T-cell (primary cell): ENCODE measurements at regions not wholly inside any gene's neighbourhood (a gene's known extent, or its start where the extent isn't known, plus 50 kb on each side); places are given as distances from the start of the nearest gene placed in this dataset.

Experiments used
- ATAC-seq, 4 experiments: fragments of 200-7000 bp in 3 of 4; fragments of 150-1000 bp in 1 of 4; cut with Tn5 transposase; replicated peaks in 1 of 4; 1 replicate in 3 of 4; 2 replicates in 1 of 4; pipeline ENCODE4 v1.10.0; 2021; ENCODE audit warnings: moderate library complexity in 3 of 4, mild to moderate bottlenecking in 2 of 4, moderate number of reproducible peaks in 1 of 4
- CTCF ChIA-PET, 2 donors: fragments of 300-600 bp; sonication (Branson Sonifier 250); formaldehyde crosslinking; loops; one replicate each; lab custom pipeline; 2022; ENCODE audit warnings: antibody characterized with exemption in 2 of 2; lab: Charles Lee
- POLR2A ChIA-PET, 2 donors: fragments of 300-600 bp; sonication (Branson Sonifier 250); formaldehyde crosslinking; loops; one replicate each; lab custom pipeline; 2022; ENCODE audit warnings: antibody characterized with exemption in 2 of 2; lab: Charles Lee
- DNase-seq, 35 experiments: peaks; one replicate each; pipeline versions ENCODE4 v3.0.0 to v3.0.0-alpha.2; 2013 to 2023
- H3K27ac ChIP-seq: one replicate; pipeline ENCODE4 v1.5.1; 2013; ENCODE audit warnings: low read length
- H3K27me3 ChIP-seq, 2 experiments: replicated peaks in 1 of 2; 1 replicate in 1 of 2; 2 replicates in 1 of 2; pipeline versions ENCODE4 v1.6.1 to v1.7.0; 2013; ENCODE audit warnings: low read length in 1 of 2, mixed read lengths in 1 of 2; ENCODE audit not compliant: control insufficient read depth in 2 of 2, insufficient read depth in 2 of 2; ENCODE audit errors: extremely low read depth in 1 of 2
- H3K36me3 ChIP-seq, 2 donors: 1 replicate in 1 of 2; 2 replicates in 1 of 2; pipeline versions ENCODE4 v1.6.1 to v1.7.0; 2013; ENCODE audit warnings: low read length in 1 of 2; ENCODE audit not compliant: control insufficient read depth in 2 of 2, insufficient read depth in 1 of 2; ENCODE audit errors: extremely low read depth in 1 of 2
- H3K4me1 ChIP-seq, 2 experiments: 1 replicate in 1 of 2; 2 replicates in 1 of 2; pipeline versions ENCODE4 v1.6.1 to v1.7.0; 2013; ENCODE audit warnings: low read length in 2 of 2, mixed read lengths in 1 of 2; ENCODE audit not compliant: insufficient read depth in 2 of 2, control insufficient read depth in 1 of 2; ENCODE audit errors: extremely low read depth in 1 of 2
- H3K4me3 ChIP-seq, 2 donors: 1 replicate in 1 of 2; 2 replicates in 1 of 2; pipeline versions ENCODE4 v1.5.1 to v1.7.0; 2013; ENCODE audit warnings: mild to moderate bottlenecking in 2 of 2, low read length in 1 of 2, moderate library complexity in 1 of 2; ENCODE audit not compliant: control insufficient read depth in 1 of 2; ENCODE audit errors: extremely low read depth in 1 of 2
- H3K9me3 ChIP-seq: 2 replicates; pipeline ENCODE4 v1.7.0; 2013
- H3K27ac Mint-ChIP-seq, 2 donors: one replicate each; pipeline ENCODE4 v1.8.0; 2020 to 2021; ENCODE audit warnings: mild to moderate bottlenecking in 2 of 2, mixed read lengths in 2 of 2
- H3K27me3 Mint-ChIP-seq, 2 donors: one replicate each; pipeline ENCODE4 v1.8.0; 2021 to 2022; ENCODE audit warnings: mixed read lengths in 2 of 2
- H3K36me3 Mint-ChIP-seq: one replicate; pipeline ENCODE4 v1.8.0; 2021; ENCODE audit warnings: mixed read lengths
- H3K4me1 Mint-ChIP-seq, 3 donors: one replicate each; pipeline ENCODE4 v1.8.0; 2020 to 2022; ENCODE audit warnings: mixed read lengths in 3 of 3, mild to moderate bottlenecking in 1 of 3
- H3K4me3 Mint-ChIP-seq, 3 donors: one replicate each; pipeline ENCODE4 v1.8.0; 2020 to 2022; ENCODE audit warnings: mild to moderate bottlenecking in 3 of 3, mixed read lengths in 3 of 3, moderate library complexity in 3 of 3
- H3K9me3 Mint-ChIP-seq, 3 donors: one replicate each; pipeline ENCODE4 v1.8.0; 2020 to 2022; ENCODE audit warnings: mixed read lengths in 3 of 3
- WGBS: methylation state at CpG from one replicate; pipeline ENCODE4 v1.1.5; 2013; ENCODE audit warnings: missing lambda C conversion rate; ENCODE audit not compliant: insufficient coverage; 5-methylcytosine and 5-hydroxymethylcytosine counted together

- H3K36me3 Mint-ChIP-seq = no peaks in the 10 kb centered on the region
- no peaks in the 10 kb centered on the region for H3K9me3 ChIP-seq
These were observed 115.7 kb upstream of the MPDZ start for GRCh38 chr9:13395156-13395555.

GRCh38 chr9:13388157-13388556 is 108.7 kb upstream of the MPDZ start:
- no peaks in the 10 kb centered on the region for H3K36me3 ChIP-seq
- H3K9me3 Mint-ChIP-seq = peaks cover 29 to 57% (median 38%) of the 10 kb centered on the region in 3 donors
- H3K9me3 ChIP-seq = no peaks in the 10 kb centered on the region
- H3K4me1 ChIP-seq = no peaks in the 10 kb centered on the region
- POLR2A ChIA-PET = no interaction called here
- CTCF ChIA-PET = no interaction called here
- ATAC-seq (no peak), DNase-seq (no peak)
- no peaks in the 10 kb centered on the region for H3K27me3 ChIP-seq
- no peaks in the 10 kb centered on the region for H3K4me1 Mint-ChIP-seq
- no peak overlapping the region for H3K27ac Mint-ChIP-seq
- no peak overlapping the region for H3K4me3 Mint-ChIP-seq
- WGBS = no CpG with 5 or more reads among the region's 1 CpG
- H3K4me3 ChIP-seq = no peak overlapping the region
- H3K36me3 Mint-ChIP-seq = no peaks in the 10 kb centered on the region
- no peaks in the 10 kb centered on the region for H3K27me3 Mint-ChIP-seq
- no peak overlapping the region for H3K27ac ChIP-seq

More at GRCh38 chr9:13395156-13395555, 115.7 kb upstream of the MPDZ start:
- no peak overlapping the region for H3K4me3 ChIP-seq
- no peak for DNase-seq
- POLR2A ChIA-PET = no interaction called here
- H3K27ac Mint-ChIP-seq = no peak overlapping the region
- H3K9me3 Mint-ChIP-seq = peaks cover 11 to 26% (median 23%) of the 10 kb centered on the region in 3 donors
- CTCF ChIA-PET = no interaction called here
- no peaks in the 10 kb centered on the region for H3K4me1 ChIP-seq
- no peak for ATAC-seq
- H3K27me3 ChIP-seq = no peaks in the 10 kb centered on the region
- H3K4me1 Mint-ChIP-seq = no peaks in the 10 kb centered on the region
- no peak overlapping the region for H3K4me3 Mint-ChIP-seq
- no peaks in the 10 kb centered on the region for H3K36me3 ChIP-seq
- H3K27me3 Mint-ChIP-seq = no peaks in the 10 kb centered on the region
- H3K27ac ChIP-seq = no peak overlapping the region

GRCh38 chr9:13387734-13388067 is 108.2 kb upstream of the MPDZ start:
- WGBS = 40% methylated on average over 1 of the region's 3 CpGs
- Histone ChIP-seq H3K4me3 (no peak overlapping the region), H3K36me3 (no peaks in the 10 kb centered on the region), H3K4me1 (no peaks in the 10 kb centered on the region), H3K9me3 (no peaks in the 10 kb centered on the region), H3K27ac (no peak overlapping the region), H3K27me3 (no peaks in the 10 kb centered on the region)
- no peaks in the 10 kb centered on the region for H3K4me1 Mint-ChIP-seq
- H3K36me3 Mint-ChIP-seq = no peaks in the 10 kb centered on the region
- H3K9me3 Mint-ChIP-seq = peaks cover 26 to 58% (median 38%) of the 10 kb centered on the region in 3 donors
- ChIA-PET POLR2A (no interaction called here), CTCF (no interaction called here)
- H3K4me3 Mint-ChIP-seq = no peak overlapping the region
- ATAC-seq (no peak), DNase-seq (no peak)
- H3K27ac Mint-ChIP-seq = no peak overlapping the region
- H3K27me3 Mint-ChIP-seq = no peaks in the 10 kb centered on the region

DNA sequence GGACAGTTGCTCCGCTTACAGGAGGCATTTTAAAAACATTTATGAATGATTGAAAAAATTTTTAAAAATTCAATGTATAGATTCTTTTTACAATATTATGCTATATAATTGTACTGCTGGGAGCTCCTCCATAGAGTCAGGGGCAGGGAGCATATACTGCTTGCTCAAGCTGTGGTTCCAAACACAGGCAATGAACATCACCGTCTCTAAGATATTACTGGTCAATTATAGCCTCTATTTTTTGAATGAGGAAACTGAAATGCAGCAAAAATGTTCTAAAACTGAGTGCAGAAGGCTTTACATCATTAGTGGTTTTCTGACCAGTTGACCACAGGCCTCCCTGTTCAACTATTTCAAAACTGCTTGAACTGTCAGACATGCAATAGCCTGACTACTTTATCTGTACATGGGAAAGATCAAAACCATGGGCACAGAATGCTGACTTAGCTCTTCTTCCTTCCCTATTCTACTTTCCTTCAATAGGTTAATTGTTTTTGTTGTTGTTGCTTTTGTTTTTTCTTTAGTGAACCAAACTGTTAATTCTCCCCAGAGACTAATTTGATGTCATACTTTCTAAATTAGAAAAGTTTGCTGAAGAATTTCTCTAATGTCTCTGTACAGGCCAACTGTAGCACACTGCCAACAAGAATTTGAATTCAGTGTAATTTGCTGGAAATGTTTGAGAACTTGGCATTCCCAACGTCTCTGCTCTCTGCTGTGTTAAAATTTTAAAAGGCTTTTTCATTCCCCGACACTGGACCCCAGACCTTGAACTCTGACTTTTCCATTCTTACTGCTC is 107.6 kb upstream of the MPDZ start:
- Histone ChIP-seq H3K36me3 (no peaks in the 10 kb centered on the region), H3K4me3 (no peak overlapping the region), H3K4me1 (no peaks in the 10 kb centered on the region), H3K27ac (no peak overlapping the region), H3K27me3 (no peaks in the 10 kb centered on the region), H3K9me3 (no peaks in the 10 kb centered on the region)
- no peak overlapping the region for H3K27ac Mint-ChIP-seq
- 29% methylated on average over 1 of the region's 4 CpGs for WGBS
- ChIA-PET CTCF (interaction anchor here in 1 of 2 donors (0.6 kb wide), 1 partner anchor 49 kb away, joined by 3 read pairs; no protein-coding TSS in a partner anchor), POLR2A (no interaction called here)
- H3K4me3 Mint-ChIP-seq = no peak overlapping the region
- no peaks in the 10 kb centered on the region for H3K36me3 Mint-ChIP-seq
- no peaks in the 10 kb centered on the region for H3K27me3 Mint-ChIP-seq
- ATAC-seq (no peak), DNase-seq (no peak)
- H3K4me1 Mint-ChIP-seq = no peaks in the 10 kb centered on the region
- H3K9me3 Mint-ChIP-seq = peaks cover 26 to 57% (median 35%) of the 10 kb centered on the region in 3 donors

DNA sequence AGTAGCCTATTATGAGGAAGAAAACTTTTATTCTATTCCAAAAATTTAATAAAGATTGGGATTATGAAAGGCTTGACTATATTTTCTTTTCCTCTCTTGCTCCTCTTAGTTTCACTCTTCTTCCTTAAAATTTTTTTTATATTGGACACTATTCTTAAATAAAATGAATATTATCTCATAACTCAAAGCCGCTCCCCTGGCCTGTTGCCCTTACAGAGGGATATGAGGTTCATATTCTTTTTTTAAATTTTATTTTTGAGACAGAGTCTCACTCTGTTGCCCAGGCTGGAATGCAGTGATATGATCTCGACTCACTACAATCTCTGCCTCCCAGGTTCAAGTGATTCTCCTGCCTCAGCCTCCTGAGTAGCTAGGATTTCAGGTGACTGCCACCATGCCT is 106.8 kb upstream of the MPDZ start:
- H3K9me3 ChIP-seq = no peaks in the 10 kb centered on the region
- H3K27ac ChIP-seq = no peak overlapping the region
- ATAC-seq (no peak), DNase-seq (no peak)
- no peak overlapping the region for H3K27ac Mint-ChIP-seq
- POLR2A ChIA-PET = no interaction called here
- no peaks in the 10 kb centered on the region for H3K36me3 ChIP-seq
- no peaks in the 10 kb centered on the region for H3K27me3 Mint-ChIP-seq
- H3K9me3 Mint-ChIP-seq = peaks cover 21 to 49% (median 32%) of the 10 kb centered on the region in 3 donors
- no peaks in the 10 kb centered on the region for H3K4me1 ChIP-seq
- no peaks in the 10 kb centered on the region for H3K27me3 ChIP-seq
- H3K4me1 Mint-ChIP-seq = no peaks in the 10 kb centered on the region
- H3K36me3 Mint-ChIP-seq = no peaks in the 10 kb centered on the region
- H3K4me3 ChIP-seq = no peak overlapping the region
- no CpG with 5 or more reads among the region's 2 CpGs for WGBS
- CTCF ChIA-PET = no interaction called here
- no peak overlapping the region for H3K4me3 Mint-ChIP-seq

DNA sequence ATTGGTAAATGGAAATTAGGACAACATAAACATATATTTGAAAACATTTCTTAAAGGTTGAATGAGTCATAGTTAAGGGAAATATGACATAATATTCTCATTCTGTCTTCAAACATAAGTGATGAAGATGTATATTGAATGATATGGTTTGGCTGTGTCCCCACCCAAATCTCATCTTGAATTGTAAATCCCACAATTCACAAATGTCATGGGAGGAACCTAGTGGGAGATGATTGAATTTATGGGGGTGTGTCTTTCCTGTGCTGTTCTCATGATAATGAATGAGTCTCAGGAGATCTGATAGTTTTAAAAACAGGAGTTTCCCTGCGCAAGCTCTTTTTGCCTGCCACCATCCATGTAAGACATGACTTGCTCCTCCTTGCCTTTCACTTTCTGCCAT is 104.4 kb upstream of the MPDZ start:
- H3K27ac ChIP-seq = no peak overlapping the region
- Mint-ChIP-seq H3K27ac (no peak overlapping the region), H3K36me3 (no peaks in the 10 kb centered on the region), H3K4me3 (no peak overlapping the region), H3K9me3 (peaks cover 16 to 40% (median 19%) of the 10 kb centered on the region in 3 donors), H3K27me3 (no peaks in the 10 kb centered on the region), H3K4me1 (no peaks in the 10 kb centered on the region)
- CTCF ChIA-PET = no interaction called here
- H3K9me3 ChIP-seq = no peaks in the 10 kb centered on the region
- no peaks in the 10 kb centered on the region for H3K36me3 ChIP-seq
- POLR2A ChIA-PET = interaction anchor here in 1 of 2 donors (0.6 kb wide), 1 partner anchor 36 kb away, joined by 4 read pairs; no protein-coding TSS in a partner anchor
- no peaks in the 10 kb centered on the region for H3K27me3 ChIP-seq
- ATAC-seq = no peak
- H3K4me3 ChIP-seq = no peak overlapping the region
- no CpG with 5 or more reads among the region's 1 CpG for WGBS
- DNase-seq = no peak
- no peaks in the 10 kb centered on the region for H3K4me1 ChIP-seq
